HepG2 (cell line): ENCODE measurements at regions not wholly inside any gene's neighbourhood (a gene's known extent, or its start where the extent isn't known, plus 50 kb on each side); places are given as distances from the start of the nearest gene placed in this dataset.

ENCODE experiments used
- ATAC-seq: fragments of 200-7000 bp; cut with Tn5 transposase; 3 replicates; pipeline ENCODE4 v1.9.1; 2020; ENCODE audit warnings: mild to moderate bottlenecking, moderate library complexity
- BruUV-seq: library from RNA; stranded (reverse); fragments of 400-500 nt; replicated peaks from 2 replicates; lab custom pipeline; 2021; lab: Mats Ljungman, UMichigan
- CTCF ChIA-PET: fragments of 300-600 bp; formaldehyde crosslinking; extraction: SDS; loops from one replicate; lab custom pipeline; 2021; ENCODE audit warnings: low total read pairs, inconsistent platforms, low intra/inter-chr PET ratio; lab: Yijun Ruan, JAX
- POLR2A ChIA-PET: fragments of 350-600 bp; sonication (Branson Sonifier 250); formaldehyde crosslinking; loops from one replicate; lab custom pipeline; 2020; ENCODE audit warnings: antibody characterized with exemption, inconsistent platforms; lab: Yijun Ruan, JAX
- DNase-seq: peaks from one replicate; pipeline ENCODE4 v3.0.0-alpha.2; 2015; ENCODE audit warnings: low spot score
- FAIRE-seq: peaks from 3 replicates; lab custom pipeline; 2011; peaks lifted over from hg19 to GRCh38; lab: Jason Lieb, UNC
- H2AFZ ChIP-seq: one replicate; pipeline ENCODE4 v1.6.1; 2011; ENCODE audit warnings: low read length, inconsistent platforms
- H3K27ac ChIP-seq: fragments of 300-600 bp; 3 replicates; pipeline ENCODE4 v1.8.0; 2011; ENCODE audit warnings: mixed run types, mild to moderate bottlenecking, mixed read lengths, low read length, inconsistent platforms; ENCODE audit not compliant: insufficient read depth; ENCODE audit errors: extremely low read length
- H3K27me3 ChIP-seq, 2 experiments: fragments of 200-600 bp in 1 of 2; 2 replicates in 1 of 2; 3 replicates in 1 of 2; pipeline versions ENCODE4 v1.6.0 to v1.8.0; 2011; ENCODE audit warnings: low read length in 2 of 2, mild to moderate bottlenecking in 2 of 2, moderate library complexity in 2 of 2, inconsistent platforms in 1 of 2; ENCODE audit not compliant: insufficient read depth in 2 of 2, control insufficient read depth in 1 of 2
- H3K36me3 ChIP-seq, 2 experiments: fragments of 200-600 bp in 1 of 2; replicated peaks in 1 of 2; 2 replicates in 1 of 2; 3 replicates in 1 of 2; pipeline versions ENCODE4 v1.5.1 to v1.8.0; 2011; ENCODE audit warnings: low read length in 2 of 2, inconsistent platforms in 1 of 2; ENCODE audit not compliant: insufficient read depth in 2 of 2, control insufficient read depth in 1 of 2
- H3K4me1 ChIP-seq: 2 replicates; pipeline ENCODE4 v1.5.1; 2012; ENCODE audit warnings: low read length, inconsistent platforms; ENCODE audit not compliant: insufficient read depth
- H3K4me2 ChIP-seq: 2 replicates; pipeline ENCODE4 v1.6.0; 2011; ENCODE audit warnings: low read depth, low read length, inconsistent platforms
- H3K4me3 ChIP-seq, 3 experiments: fragments of 200-600 bp in 1 of 3; sonication (generic), shearing (Covaris generic) in 1 of 3; replicated peaks in 1 of 3; 2 replicates each; pipeline ENCODE4 v1.5.1; 2011 to 2016; ENCODE audit warnings: low read length in 3 of 3, inconsistent platforms in 2 of 3, low read depth in 2 of 3, mild to moderate bottlenecking in 2 of 3, control low read depth in 1 of 3, mixed read lengths in 1 of 3; ENCODE audit not compliant: insufficient read depth in 1 of 3
- H3K79me2 ChIP-seq: one replicate; pipeline ENCODE4 v1.6.1; 2011; ENCODE audit warnings: low read length, inconsistent platforms; ENCODE audit not compliant: insufficient read depth
- H3K9ac ChIP-seq: 2 replicates; pipeline ENCODE4 v1.6.0; 2011; ENCODE audit warnings: mild to moderate bottlenecking, low read depth, low read length, inconsistent platforms; ENCODE audit not compliant: insufficient read depth
- H3K9me3 ChIP-seq: 2 replicates; pipeline ENCODE4 v1.5.1; 2012; ENCODE audit warnings: mild to moderate bottlenecking, low read length
- H4K20me1 ChIP-seq: 2 replicates; pipeline ENCODE4 v1.6.0; 2011; ENCODE audit warnings: inconsistent platforms, mild to moderate bottlenecking, low read length, moderate library complexity; ENCODE audit not compliant: insufficient read depth
- ASH2L ChIP-seq: fragments of 300-600, 200-600 bp; sonication (generic); IDR thresholded peaks from 2 replicates; pipeline ENCODE4 v1.7.0; 2017; ENCODE audit warnings: low read depth, mild to moderate bottlenecking, moderate library complexity, mixed read lengths, low read length; ENCODE audit not compliant: insufficient read length
- CEBPG ChIP-seq: IDR thresholded peaks from 2 replicates; pipeline ENCODE4 v1.6.1; 2016
- DPF2 ChIP-seq: sonication (generic); formaldehyde crosslinking; IDR thresholded peaks from 2 replicates; pipeline ENCODE4 v1.4.0; 2020; ENCODE audit warnings: mild to moderate bottlenecking, low read depth, missing genetic modification reagents, borderline replicate concordance
- ETV5 ChIP-seq: IDR thresholded peaks from 2 replicates; pipeline ENCODE4 v1.6.1; 2018; ENCODE audit warnings: missing biosample characterization, missing genetic modification reagents, inconsistent platforms, borderline replicate concordance
- HDAC6 ChIP-seq: fragments of 200-600 bp; sonication (generic); IDR thresholded peaks from 2 replicates; pipeline ENCODE4 v1.7.0; 2017; ENCODE audit warnings: mild to moderate bottlenecking, antibody characterized with exemption, low read length, low read depth
- PAWR ChIP-seq: sonication (generic); formaldehyde crosslinking; IDR thresholded peaks from 2 replicates; pipeline ENCODE4 v1.4.0; 2020; ENCODE audit warnings: missing genetic modification reagents, mild to moderate bottlenecking, borderline replicate concordance
- YY1 ChIP-seq: IDR thresholded peaks from 2 replicates; pipeline ENCODE4 v1.6.1; 2011; ENCODE audit warnings: low read length, low read depth, moderate library complexity, mild to moderate bottlenecking; ENCODE audit not compliant: insufficient read depth, insufficient replicate concordance
- WGBS: methylation state at CpG from one replicate; pipeline ENCODE4 v1.1.6; 2017; ENCODE audit warnings: low lambda C conversion rate; 5-methylcytosine and 5-hydroxymethylcytosine counted together
- in situ Hi-C: cut with HindIII; loops from 2 replicates; pipeline ENCODE4 v1.10.0; 2017; ENCODE audit warnings: low pct_unique_long_range_greater_than_20kb; ENCODE audit not compliant: extremely low pct_ligation_motif_present
- intact Hi-C: fragments of 100-400 bp; cut with micrococcal nuclease; formaldehyde crosslinking; loops from one replicate; pipeline ENCODE4 v1.10.0; 2022; ENCODE audit not compliant: unreplicated experiment
- TF ChIP-seq, protein P1 (sequence below): conservative IDR thresholded peaks from 2 replicates; pipeline ENCODE4 v1.6.1; 2018; ENCODE audit warnings: missing genetic modification reagents

- Histone ChIP-seq H3K27me3 (no peaks in the 10 kb centered on the region; a peak in 1 of 5 replicates), H3K9ac (no peak overlapping the region), H3K4me1 (no peaks in the 10 kb centered on the region), H3K79me2 (no peaks in the 10 kb centered on the region), H3K9me3 (no peaks in the 10 kb centered on the region), H3K4me3 (no peak overlapping the region), H3K27ac (no peak overlapping the region), H3K36me3 (no peaks in the 10 kb centered on the region), H3K4me2 (no peak overlapping the region)
- ChIA-PET POLR2A (no interaction called here), CTCF (no interaction called here)
- DNase-seq (no peak), ATAC-seq (no peak), FAIRE-seq (no peak)
- intact Hi-C loops, result no loop called here
- BruUV-seq, result no TSS peak
- in situ Hi-C loops, result no loop called here
- 1% methylated on average over 4 of the region's 4 CpGs for WGBS
- TF ChIP-seq ETV5 (CRISPR knock-in tag), result no peak
- TF ChIP-seq ASH2L, result no peak
- no peak for TF ChIP-seq HDAC6
- no peak for TF ChIP-seq YY1
- no peak for TF ChIP-seq CEBPG
- TF ChIP-seq, protein P1, sequence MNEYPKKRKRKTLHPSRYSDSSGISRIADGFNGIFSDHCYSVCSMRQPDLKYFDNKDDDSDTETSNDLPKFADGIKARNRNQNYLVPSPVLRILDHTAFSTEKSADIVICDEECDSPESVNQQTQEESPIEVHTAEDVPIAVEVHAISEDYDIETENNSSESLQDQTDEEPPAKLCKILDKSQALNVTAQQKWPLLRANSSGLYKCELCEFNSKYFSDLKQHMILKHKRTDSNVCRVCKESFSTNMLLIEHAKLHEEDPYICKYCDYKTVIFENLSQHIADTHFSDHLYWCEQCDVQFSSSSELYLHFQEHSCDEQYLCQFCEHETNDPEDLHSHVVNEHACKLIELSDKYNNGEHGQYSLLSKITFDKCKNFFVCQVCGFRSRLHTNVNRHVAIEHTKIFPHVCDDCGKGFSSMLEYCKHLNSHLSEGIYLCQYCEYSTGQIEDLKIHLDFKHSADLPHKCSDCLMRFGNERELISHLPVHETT (CRISPR knock-in tag), result no peak
- TF ChIP-seq DPF2 (CRISPR knock-in tag), result no peak
- no peak for TF ChIP-seq PAWR (CRISPR knock-in tag)
- TF ChIP-seq, all 625 proteins: peak for 0
- Histone ChIP-seq H2AFZ (no peak overlapping the region), H4K20me1 (no peaks in the 10 kb centered on the region)
These were observed 340.0 kb downstream of the FBXO15 start for GRCh38 chr18:73807551-73808192.
